ENCODE measurements at regions not wholly inside any gene's neighbourhood (a gene's known extent, or its start where the extent isn't known, plus 50 kb on each side); places are given as distances from the start of the nearest gene placed in this dataset.

DNA sequence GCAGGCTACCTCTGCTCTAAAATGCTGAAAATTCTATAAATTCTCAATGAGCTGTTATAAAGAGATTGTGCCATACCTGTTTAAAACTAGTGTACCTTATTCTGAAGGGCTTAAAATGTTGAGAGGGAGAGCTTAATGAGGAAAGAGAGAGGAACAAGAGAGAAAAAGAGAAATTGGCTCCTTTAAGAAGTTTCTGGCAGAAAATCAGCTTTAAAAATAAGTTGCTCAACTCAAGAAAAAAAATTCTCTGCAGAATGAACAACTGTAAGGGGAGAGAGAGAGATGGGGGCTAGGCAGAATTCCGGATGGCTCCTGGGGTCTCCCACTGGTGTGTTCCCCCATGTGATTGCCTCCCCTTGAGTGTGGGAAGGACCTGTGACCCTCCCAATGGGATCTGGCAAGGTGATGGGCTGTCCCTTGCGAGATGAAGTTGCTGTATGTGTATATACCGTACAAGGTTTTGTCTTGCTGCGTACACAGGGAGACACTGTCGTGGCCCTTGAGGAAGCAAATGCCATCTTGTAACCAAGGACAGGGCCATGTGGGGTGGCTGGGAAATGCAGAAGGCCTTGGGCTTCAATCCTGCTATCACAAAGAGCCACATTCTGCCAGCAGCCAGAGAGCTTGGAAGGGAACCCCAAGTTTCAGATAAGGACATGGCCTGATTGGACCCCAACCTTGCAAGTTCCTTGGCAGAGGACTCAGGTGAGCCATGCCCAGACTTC, 64.3 kb upstream of the S1PR3 start:
- H3K9me3 ChIP-seq (ENCODE audit: control insufficient read depth in 4 of 4, low read length in 3 of 4), result peaks cover 0 to 2% (median 0%) of the 10 kb centered on the region in 4 donors
- TF ChIP-seq SP1 (IDR thresholded peaks at IDR 0.05) (no peak), EGR1 (IDR thresholded peaks at IDR 0.05; ENCODE audit: low read depth in 2 of 2) (no peak), FOXA2 (IDR thresholded peaks at IDR 0.05) (no peak), HNF4G (IDR thresholded peaks at IDR 0.05) (no peak), HNF4A (conservative IDR thresholded peaks at IDR 0.05) (no peak), NR2F2 (IDR thresholded peaks at IDR 0.05) (no peak), RXRA (IDR thresholded peaks at IDR 0.05) (no peak)
- TF ChIP-seq, protein P1, sequence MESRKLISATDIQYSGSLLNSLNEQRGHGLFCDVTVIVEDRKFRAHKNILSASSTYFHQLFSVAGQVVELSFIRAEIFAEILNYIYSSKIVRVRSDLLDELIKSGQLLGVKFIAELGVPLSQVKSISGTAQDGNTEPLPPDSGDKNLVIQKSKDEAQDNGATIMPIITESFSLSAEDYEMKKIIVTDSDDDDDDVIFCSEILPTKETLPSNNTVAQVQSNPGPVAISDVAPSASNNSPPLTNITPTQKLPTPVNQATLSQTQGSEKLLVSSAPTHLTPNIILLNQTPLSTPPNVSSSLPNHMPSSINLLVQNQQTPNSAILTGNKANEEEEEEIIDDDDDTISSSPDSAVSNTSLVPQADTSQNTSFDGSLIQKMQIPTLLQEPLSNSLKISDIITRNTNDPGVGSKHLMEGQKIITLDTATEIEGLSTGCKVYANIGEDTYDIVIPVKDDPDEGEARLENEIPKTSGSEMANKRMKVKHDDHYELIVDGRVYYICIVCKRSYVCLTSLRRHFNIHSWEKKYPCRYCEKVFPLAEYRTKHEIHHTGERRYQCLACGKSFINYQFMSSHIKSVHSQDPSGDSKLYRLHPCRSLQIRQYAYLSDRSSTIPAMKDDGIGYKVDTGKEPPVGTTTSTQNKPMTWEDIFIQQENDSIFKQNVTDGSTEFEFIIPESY (IDR thresholded peaks at IDR 0.05), result no peak
- no peak for DNase-seq (ENCODE audit: low spot score)
- no peaks in the 10 kb centered on the region for H3K4me1 ChIP-seq (ENCODE audit: control insufficient read depth in 4 of 4, insufficient read depth in 4 of 4, low read length in 3 of 4)
- 78% methylated on average over 5 of the region's 5 CpGs for WGBS
- no peaks in the 10 kb centered on the region for H3K36me3 ChIP-seq (ENCODE audit: control insufficient read depth in 4 of 4, insufficient read depth in 3 of 4, low read depth in 1 of 4, low read length in 3 of 4)
- H3K9ac ChIP-seq (ENCODE audit: low read depth in 1 of 2, low read length in 2 of 2), result no peak overlapping the region
- H3K27ac ChIP-seq (ENCODE audit: low read depth in 1 of 2, low read length in 2 of 2), result no peak overlapping the region
- H3K4me3 ChIP-seq (ENCODE audit: low read depth in 1 of 3, low read length in 3 of 3), result no peak overlapping the region
- H3K27me3 ChIP-seq (ENCODE audit: control insufficient read depth in 4 of 4, insufficient read depth in 4 of 4, low read length in 3 of 4), result no peaks in the 10 kb centered on the region

DNA sequence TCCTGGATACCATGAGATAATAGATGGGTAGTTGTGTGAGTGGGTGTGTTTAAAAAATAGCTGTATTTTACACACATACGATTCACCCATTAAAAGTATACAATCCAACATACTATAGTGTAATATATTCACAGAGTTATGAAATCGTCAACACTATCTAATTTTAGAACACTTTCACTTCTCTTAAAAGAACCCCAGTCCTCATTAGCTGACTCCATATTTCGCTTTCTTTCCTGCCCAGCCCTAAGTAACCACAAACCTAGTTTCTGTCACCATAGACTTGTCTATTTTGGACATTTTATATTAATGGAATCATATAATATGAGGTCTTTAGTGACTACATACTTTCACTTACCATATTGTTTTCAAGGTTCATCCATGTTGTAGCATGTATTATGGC, 63.8 kb upstream of the S1PR3 start:
- DNase-seq (ENCODE audit: low spot score), result no peak
- H3K27me3 ChIP-seq (ENCODE audit: control insufficient read depth in 4 of 4, insufficient read depth in 4 of 4, low read length in 3 of 4), result no peaks in the 10 kb centered on the region
- H3K36me3 ChIP-seq (ENCODE audit: control insufficient read depth in 4 of 4, insufficient read depth in 3 of 4, low read depth in 1 of 4, low read length in 3 of 4), result no peaks in the 10 kb centered on the region
- no peak for TF ChIP-seq SP1 (IDR thresholded peaks at IDR 0.05)
- TF ChIP-seq HNF4A (conservative IDR thresholded peaks at IDR 0.05), result no peak
- TF ChIP-seq RXRA (IDR thresholded peaks at IDR 0.05), result no peak
- TF ChIP-seq, protein P1 (IDR thresholded peaks at IDR 0.05), result no peak
- no peak for TF ChIP-seq FOXA2 (IDR thresholded peaks at IDR 0.05)
- TF ChIP-seq, protein P2, sequence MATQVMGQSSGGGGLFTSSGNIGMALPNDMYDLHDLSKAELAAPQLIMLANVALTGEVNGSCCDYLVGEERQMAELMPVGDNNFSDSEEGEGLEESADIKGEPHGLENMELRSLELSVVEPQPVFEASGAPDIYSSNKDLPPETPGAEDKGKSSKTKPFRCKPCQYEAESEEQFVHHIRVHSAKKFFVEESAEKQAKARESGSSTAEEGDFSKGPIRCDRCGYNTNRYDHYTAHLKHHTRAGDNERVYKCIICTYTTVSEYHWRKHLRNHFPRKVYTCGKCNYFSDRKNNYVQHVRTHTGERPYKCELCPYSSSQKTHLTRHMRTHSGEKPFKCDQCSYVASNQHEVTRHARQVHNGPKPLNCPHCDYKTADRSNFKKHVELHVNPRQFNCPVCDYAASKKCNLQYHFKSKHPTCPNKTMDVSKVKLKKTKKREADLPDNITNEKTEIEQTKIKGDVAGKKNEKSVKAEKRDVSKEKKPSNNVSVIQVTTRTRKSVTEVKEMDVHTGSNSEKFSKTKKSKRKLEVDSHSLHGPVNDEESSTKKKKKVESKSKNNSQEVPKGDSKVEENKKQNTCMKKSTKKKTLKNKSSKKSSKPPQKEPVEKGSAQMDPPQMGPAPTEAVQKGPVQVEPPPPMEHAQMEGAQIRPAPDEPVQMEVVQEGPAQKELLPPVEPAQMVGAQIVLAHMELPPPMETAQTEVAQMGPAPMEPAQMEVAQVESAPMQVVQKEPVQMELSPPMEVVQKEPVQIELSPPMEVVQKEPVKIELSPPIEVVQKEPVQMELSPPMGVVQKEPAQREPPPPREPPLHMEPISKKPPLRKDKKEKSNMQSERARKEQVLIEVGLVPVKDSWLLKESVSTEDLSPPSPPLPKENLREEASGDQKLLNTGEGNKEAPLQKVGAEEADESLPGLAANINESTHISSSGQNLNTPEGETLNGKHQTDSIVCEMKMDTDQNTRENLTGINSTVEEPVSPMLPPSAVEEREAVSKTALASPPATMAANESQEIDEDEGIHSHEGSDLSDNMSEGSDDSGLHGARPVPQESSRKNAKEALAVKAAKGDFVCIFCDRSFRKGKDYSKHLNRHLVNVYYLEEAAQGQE (IDR thresholded peaks at IDR 0.05), result no peak
- no peak for TF ChIP-seq JUND (IDR thresholded peaks at IDR 0.05)
- TF ChIP-seq EGR1 (IDR thresholded peaks at IDR 0.05; ENCODE audit: low read depth in 2 of 2), result no peak
- WGBS, result 68% methylated on average over 3 of the region's 3 CpGs
- H3K9me3 ChIP-seq (ENCODE audit: control insufficient read depth in 4 of 4, low read length in 3 of 4), result peaks cover 0 to 2% (median 0%) of the 10 kb centered on the region in 4 donors
- no peak overlapping the region for H3K27ac ChIP-seq (ENCODE audit: low read depth in 1 of 2, low read length in 2 of 2)
- H3K4me1 ChIP-seq (ENCODE audit: control insufficient read depth in 4 of 4, insufficient read depth in 4 of 4, low read length in 3 of 4), result no peaks in the 10 kb centered on the region
- no peak overlapping the region for H3K4me3 ChIP-seq (ENCODE audit: low read depth in 1 of 3, low read length in 3 of 3)
- H3K9ac ChIP-seq (ENCODE audit: low read depth in 1 of 2, low read length in 2 of 2), result no peak overlapping the region

Data from liver (tissue), 7 donors.